B cell (primary cell): ENCODE measurements at regions not wholly inside any gene's neighbourhood (a gene's known extent, or its start where the extent isn't known, plus 50 kb on each side); places are given as distances from the start of the nearest gene placed in this dataset.
"Not testable (repeated sequence)": the region's sequence is repeated elsewhere in the genome, so short reads cannot be mapped to it uniquely, and the experiment has no call there.

Source experiments
- ATAC-seq: fragments of 200-7000 bp; cut with Tn5 transposase; one replicate; pipeline ENCODE4 v1.10.0; 2021; ENCODE audit warnings: low read depth, mild to moderate bottlenecking, moderate number of reproducible peaks, moderate library complexity
- CTCF ChIA-PET: fragments of 350-600 bp; sonication (Branson Sonifier 250); formaldehyde crosslinking; loops from one replicate; lab custom pipeline; 2021; ENCODE audit warnings: antibody characterized with exemption, inconsistent platforms; lab: Charles Lee
- POLR2A ChIA-PET: fragments of 350-600 bp; sonication (Branson Sonifier 250); formaldehyde crosslinking; loops from one replicate; lab custom pipeline; 2021; ENCODE audit warnings: antibody characterized with exemption; lab: Charles Lee
- DNase-seq: peaks from one replicate; pipeline ENCODE4 v3.0.0; 2013
- H2AFZ ChIP-seq: 2 replicates; pipeline ENCODE4 v1.6.1; 2012; ENCODE audit warnings: mild to moderate bottlenecking, low read depth, low read length; ENCODE audit not compliant: insufficient read depth, poor library complexity, severe bottlenecking
- H3K27ac ChIP-seq, 2 donors: 1 replicate in 1 of 2; 2 replicates in 1 of 2; pipeline ENCODE4 v1.5.1; 2012 to 2013; ENCODE audit warnings: low read length in 2 of 2, mild to moderate bottlenecking in 2 of 2, moderate library complexity in 1 of 2
- H3K27me3 ChIP-seq, 4 experiments: fragments of 200-600 bp in 1 of 4; sonication (generic) in 1 of 4; replicated peaks in 1 of 4; 1 replicate in 2 of 4; 2 replicates in 2 of 4; pipeline versions ENCODE4 v1.6.1 to v1.7.0; 2013 to 2016; ENCODE audit warnings: low read length in 3 of 4, mild to moderate bottlenecking in 2 of 4, mixed read lengths in 1 of 4, moderate library complexity in 1 of 4; ENCODE audit not compliant: insufficient read depth in 4 of 4, control insufficient read depth in 3 of 4; ENCODE audit errors: control extremely low read depth in 1 of 4
- H3K36me3 ChIP-seq, 2 experiments: replicated peaks in 1 of 2; 1 replicate in 1 of 2; 2 replicates in 1 of 2; pipeline versions ENCODE4 v1.6.1 to v1.7.1; 2013; ENCODE audit warnings: low read length in 1 of 2; ENCODE audit not compliant: insufficient read depth in 2 of 2, control insufficient read depth in 1 of 2; ENCODE audit errors: control extremely low read depth in 1 of 2, extremely low read depth in 1 of 2
- H3K4me1 ChIP-seq, 2 donors: fragments of 200-600 bp in 1 of 2; sonication (generic) in 1 of 2; 1 replicate in 1 of 2; 2 replicates in 1 of 2; pipeline versions ENCODE4 v1.5.1 to v1.6.1; 2013 to 2017; ENCODE audit warnings: low read length in 2 of 2; ENCODE audit not compliant: control insufficient read depth in 2 of 2, insufficient read depth in 2 of 2
- H3K4me2 ChIP-seq: replicated peaks from 2 replicates; pipeline ENCODE3; 2012; ENCODE audit warnings: mild to moderate bottlenecking, low read depth, low read length; ENCODE audit not compliant: poor library complexity, severe bottlenecking
- H3K4me3 ChIP-seq, 5 experiments: fragments of 200-600 bp in 1 of 5; sonication (generic) in 1 of 5; 1 replicate in 3 of 5; 2 replicates in 2 of 5; pipeline versions ENCODE4 v1.5.1 to v1.7.0; 2011 to 2016; ENCODE audit warnings: low read length in 4 of 5, mild to moderate bottlenecking in 4 of 5, low read depth in 2 of 5, control low read depth in 1 of 5, moderate library complexity in 1 of 5; ENCODE audit not compliant: insufficient read depth in 1 of 5; ENCODE audit errors: control extremely low read depth in 1 of 5, extremely low read depth in 1 of 5
- H3K79me2 ChIP-seq: fragments of 200-600 bp; sonication (generic); one replicate; pipeline ENCODE4 v1.6.0; 2016; ENCODE audit warnings: low read length; ENCODE audit not compliant: control insufficient read depth, insufficient read depth
- H3K9ac ChIP-seq: fragments of 200-600 bp; sonication (generic); 2 replicates; pipeline ENCODE4 v1.6.1; 2017; ENCODE audit warnings: mild to moderate bottlenecking, low read length, moderate library complexity
- H3K9me3 ChIP-seq, 3 donors: one replicate each; pipeline versions ENCODE4 v1.6.1 to v1.7.1; 2013; ENCODE audit warnings: low read length in 2 of 3; ENCODE audit not compliant: control insufficient read depth in 2 of 3, insufficient read depth in 1 of 3; ENCODE audit errors: control extremely low read depth in 1 of 3
- H4K20me1 ChIP-seq: 2 replicates; pipeline ENCODE4 v1.6.0; 2012; ENCODE audit warnings: mild to moderate bottlenecking, low read length; ENCODE audit not compliant: insufficient read depth, control insufficient read depth, poor library complexity, severe bottlenecking
- H3K27ac Mint-ChIP-seq: one replicate; pipeline ENCODE4 v1.8.0; 2021; ENCODE audit warnings: mixed read lengths
- H3K27me3 Mint-ChIP-seq: one replicate; pipeline ENCODE4 v1.8.0; 2021; ENCODE audit warnings: mixed read lengths
- H3K4me1 Mint-ChIP-seq: one replicate; pipeline ENCODE4 v1.8.0; 2021; ENCODE audit warnings: mixed read lengths
- H3K4me3 Mint-ChIP-seq: one replicate; pipeline ENCODE4 v1.8.0; 2021; ENCODE audit warnings: mixed read lengths
- H3K9me3 Mint-ChIP-seq: one replicate; pipeline ENCODE4 v1.8.0; 2022; ENCODE audit warnings: mixed read lengths; ENCODE audit not compliant: insufficient read depth
- CTCF ChIP-seq: fragments of 200-600 bp; IDR thresholded peaks from one replicate; pipeline ENCODE4 v1.8.0; 2022; ENCODE audit warnings: antibody characterized with exemption, mild to moderate bottlenecking
- EZH2 ChIP-seq: IDR thresholded peaks from 2 replicates; pipeline ENCODE4 v1.6.1; 2012; ENCODE audit warnings: borderline replicate concordance, low read depth, mild to moderate bottlenecking, moderate library complexity, low read length; ENCODE audit not compliant: insufficient read depth, poor library complexity, severe bottlenecking
- WGBS: methylation state at CpG from one replicate; pipeline ENCODE4 v1.1.5; 2013; ENCODE audit warnings: missing lambda C conversion rate; ENCODE audit not compliant: insufficient coverage; 5-methylcytosine and 5-hydroxymethylcytosine counted together
- intact Hi-C: fragments of 100-400 bp; cut with micrococcal nuclease; formaldehyde crosslinking; loops from one replicate; pipeline ENCODE4 v1.10.0; 2022

GRCh38 chr2:21203976-21204375, 80.2 kb downstream of the TDRD15 start:
- Histone ChIP-seq H3K79me2 (no peaks in the 10 kb centered on the region), H2AFZ (no peak overlapping the region), H3K27me3 (no peaks in the 10 kb centered on the region), H3K4me1 (no peaks in the 10 kb centered on the region), H4K20me1 (no peaks in the 10 kb centered on the region), H3K36me3 (no peaks in the 10 kb centered on the region), H3K27ac (no peak overlapping the region), H3K9me3 (no peaks in the 10 kb centered on the region), H3K4me3 (no peak overlapping the region), H3K4me2 (no peak overlapping the region), H3K9ac (no peak overlapping the region)
- Mint-ChIP-seq H3K4me1 (no peaks in the 10 kb centered on the region), H3K4me3 (no peak overlapping the region), H3K27ac (no peak overlapping the region), H3K27me3 (peaks cover 3% of the 10 kb centered on the region), H3K9me3 (no peaks in the 10 kb centered on the region)
- ChIA-PET CTCF (no interaction called here), POLR2A (no interaction called here)
- DNase-seq (no peak), ATAC-seq (no peak)
- TF ChIP-seq EZH2 (no peak), CTCF (no peak)
- intact Hi-C loops: no loop called here

GRCh38 chr2:21214085-21214484, 90.3 kb downstream of the TDRD15 start:
- H4K20me1 ChIP-seq, intact Hi-C loops, ATAC-seq, H3K4me1 Mint-ChIP-seq, H3K27ac ChIP-seq, DNase-seq, H3K27me3 Mint-ChIP-seq, H3K4me1 ChIP-seq, CTCF ChIA-PET, H3K27ac Mint-ChIP-seq, H3K36me3 ChIP-seq, H3K9ac ChIP-seq, H2AFZ ChIP-seq, H3K9me3 ChIP-seq, H3K4me3 Mint-ChIP-seq, H3K9me3 Mint-ChIP-seq, H3K4me3 ChIP-seq, H3K4me2 ChIP-seq, H3K79me2 ChIP-seq, H3K27me3 ChIP-seq, POLR2A ChIA-PET: not testable (repeated sequence)
- 100% methylated on average over 2 of the region's 10 CpGs for WGBS
